OCI-LY3 (cell line): ENCODE measurements at regions not wholly inside any gene's neighbourhood (a gene's known extent, or its start where the extent isn't known, plus 50 kb on each side); places are given as distances from the start of the nearest gene placed in this dataset.

Experiments used
- EZH2phosphoT487 ChIP-seq: fragments of 200-600 bp; shearing (Covaris generic); IDR thresholded peaks from 2 replicates; pipeline ENCODE4 v1.6.1; 2018; ENCODE audit warnings: antibody characterized with exemption, mixed run types, low read depth
- TF ChIP-seq, protein P1 (sequence below): fragments of 200-600, 300-600 bp; sonication (generic); IDR thresholded peaks from 2 replicates; pipeline ENCODE4 v1.5.1; 2014; ENCODE audit warnings: antibody characterized with exemption, low read length, low read depth

DNA sequence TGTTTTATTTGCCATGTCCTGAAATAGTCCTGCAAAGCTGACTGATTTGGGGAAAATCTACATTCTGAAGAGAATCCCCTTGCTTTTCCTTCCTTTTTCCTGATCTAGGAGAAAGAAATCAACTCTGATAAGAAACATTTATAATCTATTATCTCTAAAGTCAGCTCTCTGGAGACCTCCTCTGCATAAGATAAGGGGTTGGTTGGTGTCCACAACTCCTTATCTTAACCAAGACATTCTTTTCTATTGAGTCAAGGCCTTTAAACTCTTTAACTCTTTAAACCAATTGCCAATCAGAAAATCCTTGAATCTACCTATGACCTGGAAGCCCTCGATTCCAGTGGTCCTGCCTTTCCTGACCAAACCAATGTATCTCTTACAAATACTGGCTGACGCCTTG is 373.6 kb upstream of the RASGEF1B start:
- TF ChIP-seq, protein P1, sequence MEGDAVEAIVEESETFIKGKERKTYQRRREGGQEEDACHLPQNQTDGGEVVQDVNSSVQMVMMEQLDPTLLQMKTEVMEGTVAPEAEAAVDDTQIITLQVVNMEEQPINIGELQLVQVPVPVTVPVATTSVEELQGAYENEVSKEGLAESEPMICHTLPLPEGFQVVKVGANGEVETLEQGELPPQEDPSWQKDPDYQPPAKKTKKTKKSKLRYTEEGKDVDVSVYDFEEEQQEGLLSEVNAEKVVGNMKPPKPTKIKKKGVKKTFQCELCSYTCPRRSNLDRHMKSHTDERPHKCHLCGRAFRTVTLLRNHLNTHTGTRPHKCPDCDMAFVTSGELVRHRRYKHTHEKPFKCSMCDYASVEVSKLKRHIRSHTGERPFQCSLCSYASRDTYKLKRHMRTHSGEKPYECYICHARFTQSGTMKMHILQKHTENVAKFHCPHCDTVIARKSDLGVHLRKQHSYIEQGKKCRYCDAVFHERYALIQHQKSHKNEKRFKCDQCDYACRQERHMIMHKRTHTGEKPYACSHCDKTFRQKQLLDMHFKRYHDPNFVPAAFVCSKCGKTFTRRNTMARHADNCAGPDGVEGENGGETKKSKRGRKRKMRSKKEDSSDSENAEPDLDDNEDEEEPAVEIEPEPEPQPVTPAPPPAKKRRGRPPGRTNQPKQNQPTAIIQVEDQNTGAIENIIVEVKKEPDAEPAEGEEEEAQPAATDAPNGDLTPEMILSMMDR: no peak
- no peak for TF ChIP-seq EZH2phosphoT487
